G401 (cell line): ENCODE measurements at regions not wholly inside any gene's neighbourhood (a gene's known extent, or its start where the extent isn't known, plus 50 kb on each side); places are given as distances from the start of the nearest gene placed in this dataset.

ENCODE experiments used
- DNase-seq: peaks from one replicate; pipeline ENCODE4 v3.0.0-alpha.2; 2015; ENCODE audit warnings: low spot score
- in situ Hi-C: cut with HindIII; loops from 2 replicates; pipeline ENCODE4 v1.10.0; 2016; ENCODE audit warnings: low sequenced_read_pairs, mixed read lengths

- in situ Hi-C loops = no loop called here
Measured at GRCh38 chr12:68490476-68490875, 120.2 kb upstream of the RAP1B start.

GRCh38 chr12:68491204-68491960 lies 119.3 kb upstream of the RAP1B start:
- no peak for DNase-seq
- in situ Hi-C loops = no loop called here

More at GRCh38 chr12:68490476-68490875, 120.2 kb upstream of the RAP1B start:
- DNase-seq = no peak

- in situ Hi-C loops = no loop called here
- no peak for DNase-seq
Measured at GRCh38 chr12:68495336-68496070, 115.2 kb upstream of the RAP1B start.

GRCh38 chr12:68497107-68497506 lies 113.6 kb upstream of the RAP1B start:
- in situ Hi-C loops = no loop called here

GRCh38 chr12:68497702-68498101 lies 113.0 kb upstream of the RAP1B start:
- in situ Hi-C loops = no loop called here
- no peak for DNase-seq

More at GRCh38 chr12:68497107-68497506, 113.6 kb upstream of the RAP1B start:
- DNase-seq = no peak

- DNase-seq = no peak
- in situ Hi-C loops = no loop called here
Measured at GRCh38 chr12:68498736-68499135, 112.0 kb upstream of the RAP1B start.

- no peak for DNase-seq
- in situ Hi-C loops = no loop called here
Measured at GRCh38 chr12:68499616-68500015, 111.1 kb upstream of the RAP1B start.

GRCh38 chr12:68501226-68501625 lies 109.5 kb upstream of the RAP1B start:
- no peak for DNase-seq
- in situ Hi-C loops = no loop called here

- DNase-seq = no peak
- in situ Hi-C loops = no loop called here
Measured at GRCh38 chr12:68505970-68506369, 104.7 kb upstream of the RAP1B start.

GRCh38 chr12:68506619-68507018 lies 104.1 kb upstream of the RAP1B start:
- no peak for DNase-seq
- in situ Hi-C loops = no loop called here

GRCh38 chr12:68507657-68508056 lies 103.0 kb upstream of the RAP1B start:
- DNase-seq = no peak
- in situ Hi-C loops = no loop called here

- in situ Hi-C loops = no loop called here
- no peak for DNase-seq
Measured at GRCh38 chr12:68508576-68508975, 102.1 kb upstream of the RAP1B start.

- in situ Hi-C loops = no loop called here
- no peak for DNase-seq
Measured at GRCh38 chr12:68509242-68509641, 101.5 kb upstream of the RAP1B start.

GRCh38 chr12:68510397-68510796 lies 100.3 kb upstream of the RAP1B start:
- no peak for DNase-seq
- in situ Hi-C loops = no loop called here

- in situ Hi-C loops = no loop called here
- no peak for DNase-seq
Measured at GRCh38 chr12:68514807-68515411, 95.8 kb upstream of the RAP1B start.

GRCh38 chr12:68515793-68516192 lies 94.9 kb upstream of the RAP1B start:
- in situ Hi-C loops = no loop called here
- DNase-seq = no peak

- DNase-seq = no peak
- in situ Hi-C loops = no loop called here
Measured at GRCh38 chr12:68521321-68521839, 89.3 kb upstream of the RAP1B start.

GRCh38 chr12:68521848-68522502 lies 88.7 kb upstream of the RAP1B start:
- in situ Hi-C loops = no loop called here
- DNase-seq = no peak

- no peak for DNase-seq
- in situ Hi-C loops = no loop called here
Measured at GRCh38 chr12:68529466-68529865, 81.2 kb upstream of the RAP1B start.

GRCh38 chr12:68529869-68530268 lies 80.8 kb upstream of the RAP1B start:
- DNase-seq = no peak
- in situ Hi-C loops = no loop called here
